ENCODE measurements at regions not wholly inside any gene's neighbourhood (a gene's known extent, or its start where the extent isn't known, plus 50 kb on each side); places are given as distances from the start of the nearest gene placed in this dataset.

GRCh38 chr7:1361016-1361755 is 98.1 kb downstream of the MICALL2 start:
- Histone ChIP-seq H3K4me3 (ENCODE audit: low read depth, low read length) (no peak overlapping the region), H3K9me3 (ENCODE audit: severe bottlenecking) (peaks cover 6% of the 10 kb centered on the region), H3K27ac (no peak overlapping the region), H3K27me3 (ENCODE audit: insufficient read depth, low read depth, severe bottlenecking) (no peaks in the 10 kb centered on the region), H3K36me3 (no peaks in the 10 kb centered on the region)
- DNase-seq, result no peak
- no peak for TF ChIP-seq CTCF (IDR thresholded peaks at IDR 0.05; ENCODE audit: low read depth, low read length)

DNA sequence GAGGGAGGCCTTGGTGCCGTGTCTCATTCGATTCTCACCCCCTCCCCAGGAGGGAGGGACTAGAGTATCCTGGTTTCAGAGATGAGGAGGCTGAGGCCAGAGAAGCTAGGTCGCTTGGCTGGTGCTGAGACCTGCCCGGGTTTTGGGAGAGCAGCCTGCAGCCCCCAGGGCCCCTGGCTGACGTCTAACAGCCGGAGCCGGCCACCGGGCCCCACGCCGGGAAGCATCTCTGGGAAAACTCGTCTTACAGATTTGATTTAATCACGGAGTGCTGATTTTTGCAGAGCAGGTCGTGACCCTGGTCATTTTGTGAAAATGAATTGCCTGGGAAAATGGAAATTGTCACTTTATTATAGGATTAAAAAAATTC is 97.5 kb downstream of the MICALL2 start:
- DNase-seq, result no peak
- Histone ChIP-seq H3K36me3 (no peaks in the 10 kb centered on the region), H3K27me3 (ENCODE audit: insufficient read depth, low read depth, severe bottlenecking) (no peaks in the 10 kb centered on the region), H3K9me3 (ENCODE audit: severe bottlenecking) (peaks cover 6% of the 10 kb centered on the region), H3K27ac (no peak overlapping the region), H3K4me3 (ENCODE audit: low read depth, low read length) (no peak overlapping the region)
- TF ChIP-seq CTCF (IDR thresholded peaks at IDR 0.05; ENCODE audit: low read depth, low read length), result no peak

DNA sequence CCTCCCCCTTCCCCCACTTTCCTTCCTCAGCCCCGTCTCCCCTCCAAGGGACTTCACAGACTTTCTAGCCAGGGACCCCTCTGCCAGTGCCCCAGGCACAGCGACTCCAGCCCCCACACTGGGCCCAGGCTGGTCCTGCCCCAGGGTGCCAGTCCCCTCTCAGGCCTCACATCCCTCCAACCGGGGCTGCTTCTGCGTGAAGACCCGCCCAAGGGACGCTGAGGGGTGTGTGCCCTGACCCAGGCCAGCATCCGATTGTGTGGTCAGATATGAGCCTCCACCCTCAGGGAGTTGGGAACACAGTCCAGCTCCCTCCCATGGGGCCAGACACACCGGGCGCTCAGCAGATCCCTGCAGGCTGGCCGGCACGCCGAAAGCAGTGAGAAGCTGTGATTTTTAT is 97.0 kb downstream of the MICALL2 start:
- DNase-seq, result no peak
- no peaks in the 10 kb centered on the region for H3K36me3 ChIP-seq
- no peak overlapping the region for H3K27ac ChIP-seq
- TF ChIP-seq CTCF (IDR thresholded peaks at IDR 0.05; ENCODE audit: low read depth, low read length), result no peak
- no peaks in the 10 kb centered on the region for H3K27me3 ChIP-seq (ENCODE audit: insufficient read depth, low read depth, severe bottlenecking)
- no peak overlapping the region for H3K4me3 ChIP-seq (ENCODE audit: low read depth, low read length)
- H3K9me3 ChIP-seq (ENCODE audit: severe bottlenecking), result peaks cover 6% of the 10 kb centered on the region

- Histone ChIP-seq H3K36me3 (no peaks in the 10 kb centered on the region), H3K9me3 (ENCODE audit: severe bottlenecking) (peaks cover 6% of the 10 kb centered on the region), H3K27ac (no peak overlapping the region; the same call in 1 of the 2 replicates), H3K4me3 (ENCODE audit: low read depth, low read length) (no peak overlapping the region), H3K27me3 (ENCODE audit: insufficient read depth, low read depth, severe bottlenecking) (no peaks in the 10 kb centered on the region)
- no peak for DNase-seq
- no peak for TF ChIP-seq CTCF (IDR thresholded peaks at IDR 0.05; ENCODE audit: low read depth, low read length)
Observed at GRCh38 chr7:1364068-1364905, 95.0 kb downstream of the MICALL2 start.

GRCh38 chr7:1364906-1365570 is 94.2 kb downstream of the MICALL2 start:
- peak overlapping the region; percentile 26; the same call in 1 of the 2 replicates for H3K27ac ChIP-seq
- no peak overlapping the region for H3K4me3 ChIP-seq (ENCODE audit: low read depth, low read length)
- peaks cover 6% of the 10 kb centered on the region for H3K9me3 ChIP-seq (ENCODE audit: severe bottlenecking)
- DNase-seq, result no peak
- no peaks in the 10 kb centered on the region for H3K36me3 ChIP-seq
- TF ChIP-seq CTCF (IDR thresholded peaks at IDR 0.05; ENCODE audit: low read depth, low read length), result no peak
- no peaks in the 10 kb centered on the region for H3K27me3 ChIP-seq (ENCODE audit: insufficient read depth, low read depth, severe bottlenecking)

Measured in WERI-Rb-1 (cell line).